ENCODE measurements at regions not wholly inside any gene's neighbourhood (a gene's known extent, or its start where the extent isn't known, plus 50 kb on each side); places are given as distances from the start of the nearest gene placed in this dataset.

DNA sequence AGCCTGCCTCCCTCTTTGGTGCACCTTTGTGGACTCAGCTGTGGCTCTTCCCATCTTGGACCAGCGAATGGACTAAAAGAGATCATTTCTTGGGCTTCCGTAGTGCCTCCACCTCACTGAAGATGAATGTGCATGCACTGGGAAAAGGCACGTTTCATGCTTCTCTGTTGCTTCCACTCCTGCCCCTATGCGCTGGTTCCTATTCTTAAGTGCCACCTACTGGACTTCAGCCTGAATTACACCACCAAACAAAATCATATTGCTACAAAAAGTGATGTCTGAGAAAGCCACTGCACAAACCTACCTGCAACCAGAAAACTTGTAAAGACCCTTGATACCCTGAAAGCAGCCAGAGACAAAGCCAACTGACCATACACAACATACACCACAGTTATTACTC lies 695.6 kb downstream of the TSN start:
- TF ChIP-seq RBBP5 (IDR thresholded peaks at IDR 0.05; ENCODE audit: borderline replicate concordance, low read depth, low read length): no peak
- no peak for TF ChIP-seq SP1 (IDR thresholded peaks at IDR 0.05; ENCODE audit: low read depth, low read length)
- TF ChIP-seq GABPA (IDR thresholded peaks at IDR 0.05; ENCODE audit: borderline replicate concordance, insufficient read depth, low read length): no peak
- no peak for TF ChIP-seq SIN3A (conservative IDR thresholded peaks at IDR 0.05 in 1 of 2, IDR thresholded peaks at IDR 0.05 in 1 of 2; ENCODE audit: low read depth in 1 of 2, low read length in 2 of 2)
- TF ChIP-seq CHD1 (IDR thresholded peaks at IDR 0.05; ENCODE audit: low read depth, low read length): no peak
- TF ChIP-seq HDAC6 (IDR thresholded peaks at IDR 0.05; ENCODE audit: low read depth, low read length): no peak
- TF ChIP-seq POLR2A (IDR thresholded peaks at IDR 0.05; ENCODE audit: control extremely low read depth in 1 of 2, low read depth in 2 of 2, low read length in 2 of 2): no peak
- no peak for TF ChIP-seq RXRA (IDR thresholded peaks at IDR 0.05; ENCODE audit: insufficient read depth, low read depth, low read length)
- TF ChIP-seq, protein P1, sequence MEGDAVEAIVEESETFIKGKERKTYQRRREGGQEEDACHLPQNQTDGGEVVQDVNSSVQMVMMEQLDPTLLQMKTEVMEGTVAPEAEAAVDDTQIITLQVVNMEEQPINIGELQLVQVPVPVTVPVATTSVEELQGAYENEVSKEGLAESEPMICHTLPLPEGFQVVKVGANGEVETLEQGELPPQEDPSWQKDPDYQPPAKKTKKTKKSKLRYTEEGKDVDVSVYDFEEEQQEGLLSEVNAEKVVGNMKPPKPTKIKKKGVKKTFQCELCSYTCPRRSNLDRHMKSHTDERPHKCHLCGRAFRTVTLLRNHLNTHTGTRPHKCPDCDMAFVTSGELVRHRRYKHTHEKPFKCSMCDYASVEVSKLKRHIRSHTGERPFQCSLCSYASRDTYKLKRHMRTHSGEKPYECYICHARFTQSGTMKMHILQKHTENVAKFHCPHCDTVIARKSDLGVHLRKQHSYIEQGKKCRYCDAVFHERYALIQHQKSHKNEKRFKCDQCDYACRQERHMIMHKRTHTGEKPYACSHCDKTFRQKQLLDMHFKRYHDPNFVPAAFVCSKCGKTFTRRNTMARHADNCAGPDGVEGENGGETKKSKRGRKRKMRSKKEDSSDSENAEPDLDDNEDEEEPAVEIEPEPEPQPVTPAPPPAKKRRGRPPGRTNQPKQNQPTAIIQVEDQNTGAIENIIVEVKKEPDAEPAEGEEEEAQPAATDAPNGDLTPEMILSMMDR (IDR thresholded peaks at IDR 0.05; ENCODE audit: control extremely low read depth in 1 of 3, insufficient read depth in 1 of 3, low read depth in 1 of 3, low read length in 3 of 3): peak in 2 of 3 experiments; percentile 69 to 72; a peak in 3 of 4 replicates
- no peak for TF ChIP-seq EZH2 (IDR thresholded peaks at IDR 0.05; ENCODE audit: low read depth, low read length, severe bottlenecking)
- no peak for TF ChIP-seq TCF12 (IDR thresholded peaks at IDR 0.05; ENCODE audit: low read depth, low read length)
